CD8-positive, alpha-beta memory T cell (primary cell): ENCODE measurements at regions not wholly inside any gene's neighbourhood (a gene's known extent, or its start where the extent isn't known, plus 50 kb on each side); places are given as distances from the start of the nearest gene placed in this dataset.

ENCODE experiments used
- CTCF ChIA-PET: fragments of 350-600 bp; sonication (Branson Sonifier 250); formaldehyde crosslinking; loops from one replicate; lab custom pipeline; 2021; ENCODE audit warnings: antibody characterized with exemption; lab: Charles Lee
- POLR2A ChIA-PET: fragments of 350-600 bp; sonication (Branson Sonifier 250); formaldehyde crosslinking; loops from one replicate; lab custom pipeline; 2021; ENCODE audit warnings: antibody characterized with exemption; lab: Charles Lee
- DNase-seq, 5 donors: peaks; one replicate each; pipeline versions ENCODE4 v3.0.0 to v3.0.0-alpha.2; 2020 to 2022; ENCODE audit warnings: mixed read lengths in 1 of 5
- H3K27ac ChIP-seq: one replicate; pipeline ENCODE4 v1.7.0; 2013; ENCODE audit warnings: low read depth, mild to moderate bottlenecking, low read length, moderate library complexity
- H3K27me3 ChIP-seq: 2 replicates; pipeline ENCODE4 v1.7.0; 2013; ENCODE audit warnings: low read length, mild to moderate bottlenecking; ENCODE audit not compliant: insufficient read depth, poor library complexity, severe bottlenecking
- H3K36me3 ChIP-seq: 2 replicates; pipeline ENCODE4 v1.7.0; 2013; ENCODE audit warnings: mild to moderate bottlenecking, low read length, moderate library complexity; ENCODE audit not compliant: insufficient read depth
- H3K4me1 ChIP-seq: 2 replicates; pipeline ENCODE4 v1.7.0; 2013; ENCODE audit warnings: mild to moderate bottlenecking, low read length, moderate library complexity; ENCODE audit not compliant: insufficient read depth
- H3K4me3 ChIP-seq: 2 replicates; pipeline ENCODE4 v1.7.0; 2013; ENCODE audit warnings: mild to moderate bottlenecking, low read length
- H3K9me3 ChIP-seq: 2 replicates; pipeline ENCODE4 v1.7.0; 2013; ENCODE audit warnings: mild to moderate bottlenecking, low read length
- H3K27ac Mint-ChIP-seq, 8 donors: one replicate each; pipeline ENCODE4 v1.8.0; 2020 to 2021; ENCODE audit warnings: mixed read lengths in 8 of 8, mild to moderate bottlenecking in 6 of 8, inconsistent platforms in 3 of 8, moderate library complexity in 3 of 8
- H3K27me3 Mint-ChIP-seq, 2 donors: one replicate each; pipeline ENCODE4 v1.8.0; 2020 to 2021; ENCODE audit warnings: mixed read lengths in 2 of 2, mild to moderate bottlenecking in 1 of 2, moderate library complexity in 1 of 2
- H3K36me3 Mint-ChIP-seq, 3 donors: one replicate each; pipeline ENCODE4 v1.8.0; 2020 to 2021; ENCODE audit warnings: mixed read lengths in 3 of 3, inconsistent platforms in 1 of 3, mild to moderate bottlenecking in 1 of 3
- H3K4me1 Mint-ChIP-seq, 3 donors: one replicate each; pipeline ENCODE4 v1.8.0; 2020 to 2021; ENCODE audit warnings: mixed read lengths in 3 of 3, inconsistent platforms in 1 of 3, mild to moderate bottlenecking in 1 of 3
- H3K4me3 Mint-ChIP-seq, 7 donors: one replicate each; pipeline ENCODE4 v1.8.0; 2020 to 2021; ENCODE audit warnings: mixed read lengths in 7 of 7, mild to moderate bottlenecking in 6 of 7, moderate library complexity in 4 of 7, inconsistent platforms in 2 of 7
- H3K9me3 Mint-ChIP-seq, 5 donors: one replicate each; pipeline ENCODE4 v1.8.0; 2020 to 2022; ENCODE audit warnings: mixed read lengths in 5 of 5, mild to moderate bottlenecking in 3 of 5, moderate library complexity in 2 of 5, inconsistent platforms in 1 of 5

- Histone ChIP-seq H3K9me3 (no peaks in the 10 kb centered on the region), H3K27me3 (peaks cover 6% of the 10 kb centered on the region), H3K4me1 (no peaks in the 10 kb centered on the region), H3K4me3 (no peak overlapping the region), H3K27ac (no peak overlapping the region), H3K36me3 (no peaks in the 10 kb centered on the region)
- Mint-ChIP-seq H3K4me3 (no peak overlapping the region), H3K9me3 (no peaks in the 10 kb centered on the region), H3K27ac (no peak overlapping the region), H3K27me3 (peaks cover 2 to 27% of the 10 kb centered on the region in 2 donors), H3K4me1 (no peaks in the 10 kb centered on the region), H3K36me3 (no peaks in the 10 kb centered on the region)
- POLR2A ChIA-PET, result no interaction called here
- DNase-seq, result no peak
- CTCF ChIA-PET, result no interaction called here
Measured at GRCh38 chr1:184272175-184272866, 114.5 kb upstream of the C1orf21 start.

- Mint-ChIP-seq H3K4me1 (no peaks in the 10 kb centered on the region), H3K27ac (no peak overlapping the region), H3K9me3 (no peaks in the 10 kb centered on the region), H3K36me3 (no peaks in the 10 kb centered on the region), H3K4me3 (no peak overlapping the region), H3K27me3 (peaks cover 2 to 16% of the 10 kb centered on the region in 2 donors)
- no peak overlapping the region for H3K4me3 ChIP-seq
- ChIA-PET CTCF (no interaction called here), POLR2A (no interaction called here)
- H3K36me3 ChIP-seq, result no peaks in the 10 kb centered on the region
- peaks cover 6% of the 10 kb centered on the region for H3K27me3 ChIP-seq
- DNase-seq, result no peak
- H3K4me1 ChIP-seq, result no peaks in the 10 kb centered on the region
- H3K27ac ChIP-seq, result no peak overlapping the region
- no peaks in the 10 kb centered on the region for H3K9me3 ChIP-seq
Measured at GRCh38 chr1:184276416-184276815, 110.4 kb upstream of the C1orf21 start.

- no peaks in the 10 kb centered on the region for H3K4me1 ChIP-seq
- H3K4me3 ChIP-seq, result no peak overlapping the region
- H3K36me3 Mint-ChIP-seq, result no peaks in the 10 kb centered on the region
- no peak for DNase-seq
- H3K27ac Mint-ChIP-seq, result no peak overlapping the region
- no peaks in the 10 kb centered on the region for H3K4me1 Mint-ChIP-seq
- H3K4me3 Mint-ChIP-seq, result no peak overlapping the region
- no peak overlapping the region for H3K27ac ChIP-seq
- no peaks in the 10 kb centered on the region for H3K9me3 Mint-ChIP-seq
- H3K27me3 Mint-ChIP-seq, result peaks cover 0 to 4% of the 10 kb centered on the region in 2 donors
- ChIA-PET CTCF (no interaction called here), POLR2A (no interaction called here)
- H3K27me3 ChIP-seq, result no peaks in the 10 kb centered on the region
- H3K9me3 ChIP-seq, result no peaks in the 10 kb centered on the region
- no peaks in the 10 kb centered on the region for H3K36me3 ChIP-seq
Measured at GRCh38 chr1:184279911-184280458, 106.8 kb upstream of the C1orf21 start.

- H3K4me1 Mint-ChIP-seq, result no peaks in the 10 kb centered on the region
- H3K9me3 Mint-ChIP-seq, result no peaks in the 10 kb centered on the region
- peaks cover 0 to 4% of the 10 kb centered on the region in 2 donors for H3K27me3 Mint-ChIP-seq
- CTCF ChIA-PET, result no interaction called here
- no peak for DNase-seq
- Histone ChIP-seq H3K4me1 (no peaks in the 10 kb centered on the region), H3K27ac (no peak overlapping the region), H3K27me3 (no peaks in the 10 kb centered on the region), H3K4me3 (no peak overlapping the region), H3K9me3 (no peaks in the 10 kb centered on the region), H3K36me3 (no peaks in the 10 kb centered on the region)
- POLR2A ChIA-PET, result no interaction called here
- H3K4me3 Mint-ChIP-seq, result no peak overlapping the region
- H3K36me3 Mint-ChIP-seq, result no peaks in the 10 kb centered on the region
- no peak overlapping the region for H3K27ac Mint-ChIP-seq
Measured at GRCh38 chr1:184283999-184284398, 102.8 kb upstream of the C1orf21 start.

DNA sequence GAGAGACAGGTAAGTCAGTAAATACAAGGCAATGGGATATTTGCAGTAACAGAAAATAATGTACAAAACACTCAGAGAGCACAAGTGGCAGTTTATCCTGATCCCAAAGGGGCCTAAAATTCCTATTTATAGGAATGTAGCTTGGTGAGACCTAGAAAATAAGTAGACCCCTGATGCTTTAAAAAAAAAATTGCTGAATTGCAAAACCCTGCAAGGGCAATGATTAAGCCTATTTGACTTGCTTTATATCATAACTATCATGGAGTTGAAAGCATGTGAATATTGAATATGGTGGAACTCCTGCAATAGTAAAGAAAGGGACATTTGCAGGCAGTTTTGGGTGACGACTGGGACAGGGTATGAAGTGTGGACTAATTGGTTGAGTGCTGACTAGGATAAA, 101.9 kb upstream of the C1orf21 start:
- no peaks in the 10 kb centered on the region for H3K4me1 ChIP-seq
- no peak overlapping the region for H3K27ac ChIP-seq
- H3K4me3 ChIP-seq, result no peak overlapping the region
- no peaks in the 10 kb centered on the region for H3K9me3 ChIP-seq
- Mint-ChIP-seq H3K27me3 (peaks cover 0 to 4% of the 10 kb centered on the region in 2 donors), H3K27ac (no peak overlapping the region), H3K9me3 (peaks cover 0 to 3% (median 1%) of the 10 kb centered on the region in 5 donors), H3K4me3 (no peak overlapping the region), H3K4me1 (no peaks in the 10 kb centered on the region), H3K36me3 (no peaks in the 10 kb centered on the region)
- no peaks in the 10 kb centered on the region for H3K27me3 ChIP-seq
- no peaks in the 10 kb centered on the region for H3K36me3 ChIP-seq
- CTCF ChIA-PET, result no interaction called here
- POLR2A ChIA-PET, result no interaction called here
- DNase-seq, result no peak

DNA sequence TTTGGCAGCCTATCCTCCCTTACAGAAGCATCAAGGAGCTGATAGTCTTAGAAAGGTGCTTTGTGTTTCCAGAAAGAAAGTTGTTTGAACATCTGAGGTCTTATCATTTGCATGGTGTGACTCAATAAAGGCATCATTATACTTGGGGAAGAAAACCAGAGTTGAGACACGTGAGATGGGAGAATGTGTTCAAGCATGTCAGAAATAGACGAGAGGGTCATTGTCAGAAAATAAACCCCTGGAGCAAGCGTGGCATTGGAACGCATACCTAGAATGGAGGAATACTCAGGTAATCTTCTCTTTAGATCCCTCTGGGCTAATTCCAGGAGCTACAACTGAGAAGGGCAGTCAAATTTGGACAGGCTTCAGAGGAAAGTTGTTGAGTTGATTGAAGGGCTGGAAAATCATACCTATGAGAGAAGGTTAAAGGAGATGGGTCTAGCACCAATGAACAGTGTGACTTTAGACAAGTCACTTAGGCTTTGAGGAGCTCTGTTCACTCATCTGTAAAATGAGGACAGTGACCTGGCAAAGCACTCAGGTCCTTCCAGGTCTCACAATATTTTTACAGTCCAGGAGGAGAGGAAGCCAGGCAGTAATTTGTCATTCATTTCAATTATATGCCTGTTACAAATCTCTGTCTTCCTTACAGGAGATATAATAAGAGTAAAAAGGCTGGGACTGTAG, 101.3 kb upstream of the C1orf21 start:
- Mint-ChIP-seq H3K4me1 (no peaks in the 10 kb centered on the region), H3K4me3 (no peak overlapping the region), H3K9me3 (peaks cover 0 to 9% (median 7%) of the 10 kb centered on the region in 5 donors), H3K27ac (no peak overlapping the region), H3K27me3 (no peaks in the 10 kb centered on the region), H3K36me3 (no peaks in the 10 kb centered on the region)
- no peak for DNase-seq
- H3K36me3 ChIP-seq, result no peaks in the 10 kb centered on the region
- no peaks in the 10 kb centered on the region for H3K27me3 ChIP-seq
- H3K27ac ChIP-seq, result no peak overlapping the region
- no peak overlapping the region for H3K4me3 ChIP-seq
- H3K4me1 ChIP-seq, result no peaks in the 10 kb centered on the region
- CTCF ChIA-PET, result no interaction called here
- no peaks in the 10 kb centered on the region for H3K9me3 ChIP-seq
- POLR2A ChIA-PET, result no interaction called here

DNA sequence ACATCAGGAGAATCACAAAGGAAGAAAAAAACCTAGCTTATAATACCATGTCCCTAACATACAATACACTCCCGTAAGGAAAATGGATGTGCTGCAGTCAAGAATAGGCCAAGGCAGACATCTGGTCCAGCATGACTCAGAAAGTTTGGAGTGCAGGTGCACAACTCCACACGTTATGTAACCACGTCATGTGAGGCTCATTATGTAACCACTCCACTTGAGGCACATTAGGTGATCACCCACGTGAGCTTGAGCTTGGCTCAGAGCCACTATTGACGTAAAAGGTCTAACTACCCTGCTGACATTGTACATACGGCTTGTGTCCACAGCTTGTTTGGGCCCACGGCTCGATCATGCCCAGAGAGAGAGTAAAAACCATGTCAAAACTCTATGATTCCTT, 99.8 kb upstream of the C1orf21 start:
- POLR2A ChIA-PET, result no interaction called here
- H3K4me3 Mint-ChIP-seq, result no peak overlapping the region
- Histone ChIP-seq H3K27ac (no peak overlapping the region), H3K36me3 (no peaks in the 10 kb centered on the region), H3K4me1 (no peaks in the 10 kb centered on the region), H3K27me3 (no peaks in the 10 kb centered on the region), H3K4me3 (no peak overlapping the region), H3K9me3 (no peaks in the 10 kb centered on the region)
- no peak overlapping the region for H3K27ac Mint-ChIP-seq
- H3K4me1 Mint-ChIP-seq, result no peaks in the 10 kb centered on the region
- peaks cover 0 to 13% (median 10%) of the 10 kb centered on the region in 5 donors for H3K9me3 Mint-ChIP-seq
- no peaks in the 10 kb centered on the region for H3K27me3 Mint-ChIP-seq
- CTCF ChIA-PET, result no interaction called here
- H3K36me3 Mint-ChIP-seq, result no peaks in the 10 kb centered on the region
- DNase-seq, result no peak

GRCh38 chr1:184289825-184290550, 96.8 kb upstream of the C1orf21 start:
- peaks cover 0 to 13% (median 10%) of the 10 kb centered on the region in 5 donors for H3K9me3 Mint-ChIP-seq
- DNase-seq, result no peak
- Histone ChIP-seq H3K4me3 (no peak overlapping the region), H3K9me3 (no peaks in the 10 kb centered on the region), H3K27ac (no peak overlapping the region), H3K27me3 (no peaks in the 10 kb centered on the region), H3K36me3 (no peaks in the 10 kb centered on the region), H3K4me1 (no peaks in the 10 kb centered on the region)
- H3K36me3 Mint-ChIP-seq, result no peaks in the 10 kb centered on the region
- ChIA-PET POLR2A (no interaction called here), CTCF (no interaction called here)
- no peak overlapping the region for H3K27ac Mint-ChIP-seq
- no peaks in the 10 kb centered on the region for H3K4me1 Mint-ChIP-seq
- no peak overlapping the region for H3K4me3 Mint-ChIP-seq
- H3K27me3 Mint-ChIP-seq, result peaks cover 0 to 3% of the 10 kb centered on the region in 2 donors
